IMR-90 (cell line): ENCODE measurements at regions not wholly inside any gene's neighbourhood (a gene's known extent, or its start where the extent isn't known, plus 50 kb on each side); places are given as distances from the start of the nearest gene placed in this dataset.

Experiments
- ATAC-seq: fragments of 200-7000 bp; cut with Tn5 transposase; 2 replicates; pipeline ENCODE4 v1.9.1; 2020; ENCODE audit warnings: low read depth, mild to moderate bottlenecking, moderate library complexity
- BruUV-seq: library from RNA; stranded (reverse); fragments of 400-500 nt; replicated peaks from 2 replicates; lab custom pipeline; 2021; lab: Mats Ljungman, UMichigan
- CTCF ChIA-PET: fragments of 300-600 bp; formaldehyde crosslinking; extraction: SDS; loops from one replicate; lab custom pipeline; 2021; ENCODE audit warnings: antibody characterized with exemption; lab: Yijun Ruan, JAX
- POLR2A ChIA-PET: fragments of 300-600 bp; sonication (Branson Sonifier 250); formaldehyde crosslinking; loops from one replicate; lab custom pipeline; 2022; ENCODE audit warnings: antibody characterized with exemption; ENCODE audit not compliant: unreplicated experiment; lab: Charles Lee
- DNase-seq: peaks from one replicate; pipeline ENCODE4 v3.0.0; 2013
- H2AFZ ChIP-seq: replicated peaks from 2 replicates; pipeline ENCODE3; 2013; ENCODE audit warnings: low read length, mild to moderate bottlenecking; ENCODE audit not compliant: poor library complexity
- H2AK5ac ChIP-seq: 2 replicates; pipeline ENCODE4 v1.6.1; 2013; ENCODE audit warnings: low read depth, low read length, inconsistent platforms
- H2AK9ac ChIP-seq: replicated peaks from 2 replicates; pipeline ENCODE3; 2013; ENCODE audit warnings: mild to moderate bottlenecking, low read depth, low read length, moderate library complexity; ENCODE audit not compliant: poor library complexity
- H2BK120ac ChIP-seq: 2 replicates; pipeline ENCODE4 v1.6.1; 2013; ENCODE audit warnings: low read depth, low read length, inconsistent platforms
- H2BK15ac ChIP-seq: 3 replicates; pipeline ENCODE4 v1.6.1; 2013; ENCODE audit warnings: low read depth, low read length, inconsistent platforms
- H2BK20ac ChIP-seq: 2 replicates; pipeline ENCODE4 v1.6.1; 2013; ENCODE audit warnings: low read depth, mild to moderate bottlenecking, inconsistent platforms, low read length, moderate library complexity
- H2BK5ac ChIP-seq: 2 replicates; pipeline ENCODE4 v1.6.1; 2013; ENCODE audit warnings: mild to moderate bottlenecking, low read depth, low read length, inconsistent platforms; ENCODE audit not compliant: poor library complexity, severe bottlenecking
- H3K14ac ChIP-seq: replicated peaks from 2 replicates; pipeline ENCODE4 v1.6.1; 2013; ENCODE audit warnings: low read depth, low read length, inconsistent platforms
- H3K18ac ChIP-seq: 2 replicates; pipeline ENCODE4 v1.6.1; 2013; ENCODE audit warnings: low read depth, low read length, control low read depth
- H3K23ac ChIP-seq: 2 replicates; pipeline ENCODE4 v1.6.1; 2013; ENCODE audit warnings: low read depth, low read length, inconsistent platforms
- H3K27ac ChIP-seq: 2 replicates; pipeline ENCODE4 v1.5.1; 2013; ENCODE audit warnings: mild to moderate bottlenecking, control low read depth, low read length; ENCODE audit not compliant: insufficient read depth
- H3K27me3 ChIP-seq: 2 replicates; pipeline ENCODE4 v1.6.1; 2013; ENCODE audit warnings: low read length; ENCODE audit not compliant: control insufficient read depth, insufficient read depth
- H3K36me3 ChIP-seq: 2 replicates; pipeline ENCODE4 v1.6.1; 2013; ENCODE audit warnings: low read length, mixed read lengths; ENCODE audit not compliant: control insufficient read depth, insufficient read depth
- H3K4ac ChIP-seq: 2 replicates; pipeline ENCODE4 v1.6.1; 2013; ENCODE audit warnings: low read depth, low read length, inconsistent platforms
- H3K4me1 ChIP-seq: 2 replicates; pipeline ENCODE4 v1.6.1; 2013; ENCODE audit warnings: low read length, mixed read lengths; ENCODE audit not compliant: control insufficient read depth, insufficient read depth
- H3K4me2 ChIP-seq: 2 replicates; pipeline ENCODE4 v1.6.1; 2013; ENCODE audit warnings: low read depth, mild to moderate bottlenecking, control low read depth, low read length, moderate library complexity
- H3K4me3 ChIP-seq: 2 replicates; pipeline ENCODE4 v1.5.1; 2013; ENCODE audit warnings: low read depth, mild to moderate bottlenecking, control low read depth, low read length, moderate library complexity; ENCODE audit not compliant: insufficient read depth
- H3K56ac ChIP-seq: 2 replicates; pipeline ENCODE4 v1.6.1; 2013; ENCODE audit warnings: low read length, inconsistent platforms; ENCODE audit not compliant: insufficient read depth; ENCODE audit errors: extremely low read depth
- H3K79me1 ChIP-seq, 2 experiments: 2 replicates each; pipeline ENCODE4 v1.6.1; 2013; ENCODE audit warnings: low read length in 2 of 2, inconsistent platforms in 1 of 2, low read depth in 1 of 2
- H3K9ac ChIP-seq: 2 replicates; pipeline ENCODE4 v1.6.1; 2013; ENCODE audit warnings: low read depth, low read length, control low read depth
- H3K9me1 ChIP-seq: 2 replicates; pipeline ENCODE4 v1.6.1; 2013; ENCODE audit warnings: low read length, inconsistent platforms; ENCODE audit not compliant: insufficient read depth
- H3K9me3 ChIP-seq: 2 replicates; pipeline ENCODE4 v1.6.1; 2013; ENCODE audit warnings: low read length; ENCODE audit not compliant: control insufficient read depth, insufficient read depth
- H4K20me1 ChIP-seq: 2 replicates; pipeline ENCODE4 v1.6.1; 2013; ENCODE audit warnings: low read length, inconsistent platforms; ENCODE audit not compliant: insufficient read depth
- H4K5ac ChIP-seq: 2 replicates; pipeline ENCODE4 v1.6.1; 2013; ENCODE audit warnings: mild to moderate bottlenecking, low read depth, low read length, control low read depth
- H4K8ac ChIP-seq, 2 experiments: 2 replicates each; pipeline ENCODE4 v1.6.1; 2013; ENCODE audit warnings: low read depth in 2 of 2, low read length in 2 of 2, control low read depth in 1 of 2, inconsistent platforms in 1 of 2
- H4K91ac ChIP-seq: 2 replicates; pipeline ENCODE4 v1.6.1; 2013; ENCODE audit warnings: low read depth, low read length, inconsistent platforms; ENCODE audit not compliant: insufficient read depth
- BHLHE40 ChIP-seq: fragments of 150-350 bp; IDR thresholded peaks from 2 replicates; pipeline ENCODE4 v1.6.1; 2016; ENCODE audit warnings: mild to moderate bottlenecking, low read depth, low read length
- CHD1 ChIP-seq: IDR thresholded peaks from 2 replicates; pipeline ENCODE4 v1.6.1; 2012; ENCODE audit warnings: low read depth, low read length, improper control_type of control experiment
- CTCF ChIP-seq: conservative IDR thresholded peaks from 2 replicates; pipeline ENCODE4 v1.5.1; 2012; ENCODE audit warnings: mild to moderate bottlenecking, low read depth, low read length, improper control_type of control experiment
- FOS ChIP-seq: fragments of 150-350 bp; IDR thresholded peaks from 2 replicates; pipeline ENCODE4 v1.6.1; 2016; ENCODE audit warnings: low read depth, low read length
- POLR2A ChIP-seq: IDR thresholded peaks from 2 replicates; pipeline ENCODE4 v1.6.1; 2012; ENCODE audit warnings: mild to moderate bottlenecking, low read depth, low read length
- RAD21 ChIP-seq: IDR thresholded peaks from 2 replicates; pipeline ENCODE4 v1.6.1; 2012; ENCODE audit warnings: low read length, improper control_type of control experiment
- RCOR1 ChIP-seq: IDR thresholded peaks from 2 replicates; pipeline ENCODE4 v1.6.1; 2012; ENCODE audit warnings: mild to moderate bottlenecking, low read length, improper control_type of control experiment; ENCODE audit not compliant: insufficient replicate concordance
- SMC3 ChIP-seq: fragments of 150-350 bp; IDR thresholded peaks from 2 replicates; pipeline ENCODE4 v1.6.1; 2016; ENCODE audit warnings: low read depth, mild to moderate bottlenecking, antibody characterized with exemption, low read length, moderate library complexity
- WGBS, 2 experiments: methylation state at CpG; one replicate each; pipeline versions ENCODE4 v1.1.5 to v1.1.7; 2013; ENCODE audit warnings: missing lambda C conversion rate in 2 of 2; ENCODE audit not compliant: insufficient read length in 1 of 2; ENCODE audit errors: extremely low coverage in 2 of 2; 5-methylcytosine and 5-hydroxymethylcytosine counted together
- dilution Hi-C: fragments of 300-500 bp; cut with HindIII; formaldehyde crosslinking; loops from one replicate; pipeline ENCODE4 v1.14.3; 2018; ENCODE audit warnings: low sequenced_read_pairs; ENCODE audit not compliant: unreplicated experiment
- in situ Hi-C: fragments of 300-500 bp; cut with MboI; formaldehyde crosslinking; loops from 3 replicates; pipeline ENCODE4 v1.14.3; 2019; ENCODE audit warnings: low sequenced_read_pairs, inconsistent platforms, mixed read lengths
- intact Hi-C: fragments of 100-400 bp; cut with micrococcal nuclease; formaldehyde crosslinking; loops from 2 replicates; pipeline ENCODE4 v1.10.0; 2022

GRCh38 chr5:152181461-152181860 is 223.6 kb downstream of the NMUR2 start:
- Histone ChIP-seq H2AFZ (no peak overlapping the region), H3K36me3 (no peaks in the 10 kb centered on the region), H3K4ac (no peak overlapping the region), H2BK15ac (no peak overlapping the region), H2BK20ac (no peak overlapping the region), H3K27me3 (no peaks in the 10 kb centered on the region), H3K9me1 (no peaks in the 10 kb centered on the region), H2BK120ac (no peak overlapping the region), H2AK5ac (no peak overlapping the region), H3K4me1 (no peaks in the 10 kb centered on the region), H3K27ac (no peak overlapping the region), H3K9ac (no peak overlapping the region), H4K20me1 (no peaks in the 10 kb centered on the region), H2BK5ac (no peak overlapping the region), H3K79me1 (no peaks in the 10 kb centered on the region), H4K5ac (no peak overlapping the region), H3K56ac (no peak overlapping the region), H4K8ac (no peak overlapping the region), H3K14ac (no peak overlapping the region), H4K91ac (no peak overlapping the region), H3K23ac (no peak overlapping the region), H3K9me3 (no peaks in the 10 kb centered on the region), H3K18ac (no peak overlapping the region), H3K4me3 (no peak overlapping the region), H2AK9ac (no peak overlapping the region), H3K4me2 (no peak overlapping the region)
- intact Hi-C loops (no loop called here), dilution Hi-C loops (no loop called here), in situ Hi-C loops (no loop called here)
- ChIA-PET POLR2A (no interaction called here), CTCF (no interaction called here)
- WGBS, 2 experiments, result no CpG with 5 or more reads among the region's 3 CpGs
- no peak for DNase-seq
- no TSS peak for BruUV-seq
- TF ChIP-seq POLR2A (no peak), RCOR1 (no peak), RAD21 (no peak), SMC3 (no peak), CHD1 (no peak), BHLHE40 (no peak), CTCF (no peak), FOS (no peak)
- no peak for ATAC-seq
